HG03457 (cell line): ENCODE measurements at regions not wholly inside any gene's neighbourhood (a gene's known extent, or its start where the extent isn't known, plus 50 kb on each side); places are given as distances from the start of the nearest gene placed in this dataset.

ENCODE experiments used
- ATAC-seq: cut with Tn5 transposase; IDR thresholded peaks from one replicate; pipeline ENCODE4 v1.9.1; 2021; ENCODE audit warnings: moderate number of reproducible peaks; ENCODE audit not compliant: unreplicated experiment

- no peak for ATAC-seq
Measured at GRCh38 chr5:74200560-74200959, 440.0 kb downstream of the ENC1 start.

- ATAC-seq: no peak
Measured at GRCh38 chr5:74199436-74200210, 440.9 kb downstream of the ENC1 start.

DNA sequence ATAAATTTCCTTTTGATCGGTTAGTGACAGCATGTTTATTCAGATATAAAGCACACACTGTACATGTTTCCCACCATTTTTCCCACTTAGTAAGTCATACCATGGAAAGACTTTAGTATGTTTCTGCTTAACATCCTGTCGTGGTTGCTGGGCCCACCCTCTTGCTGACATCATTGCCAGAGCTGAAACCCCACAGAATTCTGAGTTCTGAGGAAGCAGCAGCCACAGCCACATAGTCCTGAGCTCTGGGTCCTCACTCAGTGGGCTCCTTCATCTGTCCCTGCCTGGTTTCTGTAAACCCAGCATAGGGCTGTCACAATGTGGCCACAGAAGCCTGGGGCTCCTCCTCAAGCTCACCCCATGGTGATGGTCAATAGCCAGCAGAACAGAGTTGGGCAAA lies 441.5 kb downstream of the ENC1 start:
- no peak for ATAC-seq

DNA sequence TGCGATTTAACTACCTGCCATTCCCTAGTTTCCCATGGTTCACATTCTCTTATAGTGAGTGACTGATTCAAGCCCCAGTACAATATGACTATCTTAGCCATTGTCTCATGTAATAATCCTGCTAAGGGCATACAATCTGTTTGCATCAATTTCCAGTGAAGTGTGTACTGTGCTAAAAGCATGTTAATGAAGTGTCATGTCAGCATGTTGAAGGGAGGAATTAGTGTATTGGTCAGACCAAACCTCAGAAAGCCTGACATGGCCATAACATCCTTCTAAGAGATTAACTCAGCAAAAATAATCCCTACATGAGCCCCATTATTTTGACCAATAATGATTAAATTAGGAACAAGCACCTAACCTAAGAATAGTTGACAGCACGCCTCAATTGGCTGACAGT lies 442.4 kb downstream of the ENC1 start:
- no peak for ATAC-seq

DNA sequence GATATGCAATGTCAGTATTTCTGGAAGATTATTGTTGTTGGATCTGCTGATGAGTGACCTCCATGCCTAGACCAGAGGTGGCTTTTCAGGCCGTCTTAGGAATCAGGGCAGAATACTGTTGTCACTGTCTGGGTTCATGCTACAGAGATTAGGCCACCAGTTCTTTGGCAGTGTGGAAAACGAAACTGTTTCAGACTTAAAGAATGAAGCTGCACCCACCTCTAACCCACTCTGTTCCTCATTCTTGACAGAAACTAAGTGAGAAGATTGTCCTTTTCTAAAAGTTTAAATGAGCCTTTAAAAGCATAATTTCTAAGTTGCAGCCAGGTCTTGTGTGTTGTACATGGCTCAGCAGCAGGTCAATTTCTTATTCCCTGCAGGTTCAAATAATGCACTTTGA lies 444.3 kb downstream of the ENC1 start:
- ATAC-seq: peak; percentile 50

DNA sequence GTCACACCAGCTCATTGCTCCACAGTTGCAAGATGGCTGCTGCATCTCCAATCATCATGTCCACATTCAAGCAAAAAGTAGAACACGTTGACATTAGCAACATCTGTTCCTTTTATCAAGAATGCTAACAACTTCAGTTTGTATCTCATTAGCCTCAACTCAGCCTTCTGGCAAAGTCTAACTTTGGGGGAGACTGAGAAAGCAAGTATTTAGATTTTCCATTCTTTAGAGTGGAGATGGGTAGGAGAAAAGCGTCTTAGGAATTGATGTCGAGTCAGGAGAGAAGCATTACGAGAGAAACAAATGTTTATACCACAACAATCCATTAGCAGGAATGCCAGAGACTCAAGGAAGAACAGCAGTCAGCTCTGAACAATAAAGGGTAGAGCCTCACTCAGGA lies 446.3 kb downstream of the ENC1 start:
- ATAC-seq: no peak

DNA sequence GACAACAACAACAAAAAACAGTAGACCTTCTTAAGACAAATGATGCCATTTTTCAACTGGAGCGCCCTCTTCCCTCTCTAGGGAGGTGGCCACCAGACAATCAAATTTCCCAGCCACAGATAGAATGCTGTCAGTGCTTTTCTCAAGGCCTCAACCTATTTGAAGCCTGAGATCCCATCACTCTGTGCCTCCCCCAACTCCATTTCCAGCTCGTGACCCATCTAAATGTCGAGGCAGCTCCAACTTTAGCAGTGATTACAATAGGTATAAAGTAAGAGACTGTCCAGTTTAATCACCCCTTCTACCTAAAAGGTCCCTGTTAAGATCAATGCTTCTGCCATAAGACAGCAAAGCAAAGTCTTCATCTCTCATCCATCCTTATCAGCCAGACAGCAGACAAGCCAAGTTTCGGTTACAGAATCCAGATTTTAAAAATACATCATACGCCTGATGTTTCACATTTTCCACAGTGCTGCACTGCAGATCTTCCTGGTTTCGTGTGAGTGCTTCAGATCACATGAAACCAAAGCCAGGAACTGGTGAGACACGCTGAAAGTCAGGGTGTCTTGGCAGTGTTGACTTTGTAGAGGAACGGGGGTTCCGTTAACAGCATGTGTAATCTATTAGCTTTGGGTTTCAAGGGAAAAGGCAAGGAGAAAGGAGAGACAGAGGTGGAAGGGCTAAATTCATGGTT lies 447.8 kb downstream of the ENC1 start:
- ATAC-seq: no peak

- no peak for ATAC-seq
Measured at GRCh38 chr5:74188351-74189105, 452.0 kb downstream of the ENC1 start.

DNA sequence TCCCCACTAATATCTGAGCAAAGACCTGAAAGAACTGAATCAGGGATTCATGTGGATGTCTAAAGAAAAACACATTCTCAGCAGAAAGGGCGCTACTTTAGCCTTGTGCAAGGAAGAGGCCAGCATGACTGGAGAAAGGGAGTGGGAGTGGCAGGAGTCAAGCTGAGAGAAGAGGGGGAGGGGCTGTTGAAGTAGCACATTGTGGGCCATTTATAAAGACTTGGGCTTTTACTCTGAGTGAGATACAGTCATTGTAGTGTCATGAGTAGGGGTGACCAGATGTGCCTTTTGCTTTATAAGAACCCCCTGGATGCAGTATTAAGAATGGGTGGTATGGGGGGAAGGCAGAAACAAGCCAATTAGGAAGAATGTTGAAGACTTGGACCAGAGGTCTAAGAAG lies 452.8 kb downstream of the ENC1 start:
- no peak for ATAC-seq

DNA sequence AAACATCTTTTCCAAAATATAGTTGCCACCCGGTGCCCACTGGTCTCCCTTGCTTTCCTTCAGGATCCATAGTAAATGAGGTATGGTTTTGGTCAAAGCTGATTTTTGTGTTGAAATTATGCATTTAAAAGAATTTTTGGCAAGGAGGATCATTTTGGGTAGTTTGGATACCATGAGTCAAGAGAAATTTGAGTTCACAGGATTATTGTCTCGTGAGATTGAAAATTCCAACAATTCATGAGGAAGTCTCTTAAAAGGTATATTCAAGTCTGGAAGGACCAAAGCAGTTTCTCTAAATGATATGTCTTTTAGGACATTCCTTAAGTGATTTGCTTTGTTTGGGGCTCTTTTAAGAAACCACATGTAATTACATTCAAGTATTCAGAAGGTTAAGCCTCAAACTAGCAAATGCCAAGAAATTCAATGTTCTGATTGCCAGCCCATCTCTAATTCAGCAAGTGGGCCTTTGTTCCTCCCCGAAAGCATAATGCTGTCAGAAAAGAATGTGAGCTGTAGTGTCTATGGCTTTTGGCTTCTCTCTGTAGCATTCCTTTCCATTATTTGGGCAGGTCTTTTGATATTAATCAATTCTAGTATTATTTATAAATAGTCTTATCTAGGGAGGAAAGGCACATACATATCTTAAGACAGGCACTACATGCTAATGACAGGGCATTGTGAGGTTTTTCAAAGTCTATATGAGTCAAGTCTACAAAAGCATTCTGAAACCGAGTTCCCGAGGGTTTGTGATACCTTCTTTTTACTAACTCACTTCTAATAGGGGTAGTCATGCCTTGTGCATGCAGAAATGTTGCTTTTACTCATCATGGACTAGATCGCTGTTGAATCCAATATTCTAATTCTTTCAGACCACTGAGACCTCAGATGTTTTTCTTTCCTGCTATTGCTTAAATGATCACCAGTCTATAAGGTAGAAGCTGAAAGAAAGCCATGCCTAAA lies 453.9 kb downstream of the ENC1 start:
- ATAC-seq: no peak

GRCh38 chr5:74185599-74185998 lies 454.9 kb downstream of the ENC1 start:
- ATAC-seq: no peak

DNA sequence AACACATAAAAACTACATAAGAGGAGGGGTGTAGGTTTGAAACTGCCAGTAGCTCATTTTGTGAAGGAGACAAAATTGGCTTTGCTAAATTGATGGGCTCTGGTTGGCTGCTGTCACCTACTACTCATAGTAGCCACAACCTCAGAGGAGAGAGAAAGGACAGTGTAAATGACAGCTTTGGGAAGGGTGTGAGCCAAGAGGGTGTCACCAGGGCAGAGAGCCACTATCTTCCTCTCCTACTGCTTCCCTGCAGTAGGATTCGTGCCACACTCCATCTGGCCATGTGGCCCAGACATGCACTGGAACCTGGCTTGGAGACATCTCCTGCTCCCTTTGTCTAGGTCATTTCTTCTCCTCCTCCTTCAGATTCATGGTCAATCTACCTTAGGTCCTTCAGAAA lies 455.9 kb downstream of the ENC1 start:
- ATAC-seq: no peak

- ATAC-seq: no peak
Measured at GRCh38 chr5:74183041-74183440, 457.5 kb downstream of the ENC1 start.

- no peak for ATAC-seq
Measured at GRCh38 chr5:74182603-74183002, 457.9 kb downstream of the ENC1 start.

- no peak for ATAC-seq
Measured at GRCh38 chr5:74179701-74180100, 460.8 kb downstream of the ENC1 start.

DNA sequence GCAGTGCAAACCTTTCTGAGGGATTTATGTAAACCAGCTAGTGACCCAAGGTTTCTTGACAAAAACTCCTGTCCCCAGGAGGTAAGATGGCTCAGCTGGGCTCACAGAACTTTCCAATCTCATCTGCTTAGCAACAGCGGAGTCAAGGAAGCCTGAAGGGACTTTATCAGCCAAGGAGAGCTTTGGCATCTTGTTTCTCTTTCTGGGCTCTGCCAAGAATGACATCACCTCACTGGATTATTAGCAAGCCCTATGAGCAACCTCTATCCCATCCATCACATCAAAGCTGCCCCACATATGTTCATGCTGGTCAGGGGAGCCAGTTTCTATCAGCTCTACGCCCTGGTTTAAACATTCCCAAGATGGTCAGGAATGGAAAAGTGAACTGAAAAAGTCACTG lies 461.3 kb downstream of the ENC1 start:
- no peak for ATAC-seq

- no peak for ATAC-seq
Measured at GRCh38 chr5:74177961-74178360, 462.6 kb downstream of the ENC1 start.

GRCh38 chr5:74174366-74174765 lies 466.2 kb downstream of the ENC1 start:
- no peak for ATAC-seq

DNA sequence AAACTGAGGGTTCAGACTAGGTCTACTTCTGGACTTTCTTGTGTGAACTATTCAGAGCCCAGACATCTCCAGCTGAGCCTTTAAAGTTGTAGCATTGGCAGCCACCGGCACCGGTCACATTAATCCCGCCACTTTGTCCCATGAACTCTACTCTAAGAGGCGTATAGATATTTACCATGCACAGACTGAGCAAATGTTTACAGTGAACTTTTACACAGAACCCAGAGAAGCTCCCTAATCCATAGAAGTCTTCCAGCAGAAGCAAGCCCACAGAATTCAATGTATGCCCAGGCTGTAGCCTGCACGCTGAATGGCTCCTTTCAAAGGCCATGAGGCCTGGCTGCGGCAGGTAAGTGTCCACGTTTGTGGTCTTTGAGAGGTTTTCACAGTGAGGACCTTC lies 466.9 kb downstream of the ENC1 start:
- no peak for ATAC-seq

DNA sequence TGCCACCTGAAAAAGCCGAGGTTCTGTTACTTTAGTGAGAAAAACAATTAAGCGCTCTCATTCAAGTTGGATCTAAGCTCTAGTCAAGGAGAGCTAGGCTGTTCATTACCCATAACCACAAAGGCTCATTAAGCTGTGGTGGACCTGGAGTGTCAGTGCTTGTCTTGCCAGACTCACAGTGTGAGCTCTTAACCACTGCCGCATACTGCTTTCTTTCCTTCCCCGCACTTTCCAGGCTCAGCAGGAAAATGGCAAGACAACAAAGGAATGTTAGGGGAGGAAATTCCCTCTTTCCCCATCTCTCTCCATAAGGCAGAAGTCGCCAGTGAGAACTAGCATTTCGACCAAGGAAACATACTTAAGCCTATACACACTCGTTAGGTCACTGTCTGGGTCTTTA lies 467.3 kb downstream of the ENC1 start:
- ATAC-seq: no peak

- no peak for ATAC-seq
Measured at GRCh38 chr5:74169701-74170100, 470.8 kb downstream of the ENC1 start.
